Astrocyte (in vitro differentiated cells and primary cell): ENCODE measurements at regions not wholly inside any gene's neighbourhood (a gene's known extent, or its start where the extent isn't known, plus 50 kb on each side); places are given as distances from the start of the nearest gene placed in this dataset.

Experiments used
- CTCF ChIP-seq: IDR thresholded peaks from 2 replicates; pipeline ENCODE4 v1.5.1; 2011; ENCODE audit warnings: low read depth, mild to moderate bottlenecking, inconsistent platforms, low read length, moderate library complexity; ENCODE audit not compliant: insufficient read depth
- EZH2 ChIP-seq: IDR thresholded peaks from 2 replicates; pipeline ENCODE4 v1.6.1; 2012; ENCODE audit warnings: mild to moderate bottlenecking, low read length, inconsistent platforms; ENCODE audit not compliant: insufficient read depth

DNA sequence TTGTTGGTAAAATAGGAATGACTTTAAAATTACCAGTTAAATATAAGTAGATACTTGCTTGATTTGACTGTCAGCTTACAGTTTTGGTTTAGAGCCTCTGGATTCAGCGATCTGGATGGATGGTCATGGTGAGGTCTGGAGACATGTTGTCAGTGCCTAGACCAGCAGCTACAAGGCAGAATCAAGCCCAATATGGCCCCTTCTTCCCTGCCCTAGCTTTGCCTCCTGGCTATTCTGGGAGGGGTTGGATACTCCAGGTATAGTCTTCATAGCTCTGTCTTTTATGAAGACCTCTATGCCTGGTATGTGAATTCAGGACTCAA, 166.5 kb upstream of the VIPR2 start:
- TF ChIP-seq CTCF: no peak
- no peak for TF ChIP-seq EZH2
